OCI-LY1 (cell line): ENCODE measurements at regions not wholly inside any gene's neighbourhood (a gene's known extent, or its start where the extent isn't known, plus 50 kb on each side); places are given as distances from the start of the nearest gene placed in this dataset.
A peak's percentile ranks its signal among the peaks of the same experiment; 100 is the strongest.

ENCODE experiments used
- H2AFZ ChIP-seq: fragments of 200-600 bp; sonication (generic), shearing (Covaris generic); 2 replicates; pipeline ENCODE4 v1.6.0; 2014; ENCODE audit warnings: antibody characterized with exemption, mild to moderate bottlenecking, low read length
- H3F3A ChIP-seq: fragments of 200-600 bp; sonication (generic), shearing (Covaris generic); 2 replicates; pipeline ENCODE4 v1.6.0; 2014; ENCODE audit warnings: mild to moderate bottlenecking, antibody characterized with exemption, low read length, moderate library complexity; ENCODE audit not compliant: insufficient read depth
- H3K27ac ChIP-seq: fragments of 200-600 bp; sonication (generic); 2 replicates; pipeline ENCODE4 v1.5.1; 2014; ENCODE audit warnings: low read length, mixed run types, mild to moderate bottlenecking, low read depth; ENCODE audit not compliant: poor library complexity, severe bottlenecking
- H3K27me3 ChIP-seq: fragments of 200-600 bp; sonication (generic); 2 replicates; pipeline ENCODE4 v1.6.0; 2014; ENCODE audit warnings: antibody characterized with exemption, mild to moderate bottlenecking, low read length, moderate library complexity; ENCODE audit not compliant: insufficient read depth
- H3K36me3 ChIP-seq: fragments of 200-600 bp; sonication (generic); 2 replicates; pipeline ENCODE4 v1.6.1; 2014; ENCODE audit warnings: mild to moderate bottlenecking, antibody characterized with exemption, low read length, moderate library complexity, mixed read lengths; ENCODE audit not compliant: insufficient read depth
- H3K4me1 ChIP-seq: fragments of 200-600 bp; sonication (generic); 2 replicates; pipeline ENCODE4 v1.5.1; 2014; ENCODE audit warnings: mild to moderate bottlenecking, low read length, moderate library complexity; ENCODE audit not compliant: insufficient read depth, severe bottlenecking
- H3K4me2 ChIP-seq: fragments of 200-600 bp; sonication (generic), shearing (Covaris generic); 2 replicates; pipeline ENCODE4 v1.6.1; 2014; ENCODE audit warnings: low read length
- H3K4me3 ChIP-seq: fragments of 200-600 bp; sonication (generic); 2 replicates; pipeline ENCODE4 v1.5.1; 2014; ENCODE audit warnings: low read length, low read depth, mild to moderate bottlenecking, mixed read lengths; ENCODE audit not compliant: poor library complexity, severe bottlenecking
- H3K79me2 ChIP-seq: fragments of 200-600 bp; shearing (Covaris generic); 2 replicates; pipeline ENCODE4 v1.6.1; 2016; ENCODE audit warnings: mixed run types, low read length, mixed read lengths; ENCODE audit not compliant: insufficient read depth
- H3K9ac ChIP-seq: fragments of 200-600 bp; sonication (generic), shearing (Covaris generic); 2 replicates; pipeline ENCODE4 v1.6.1; 2014; ENCODE audit warnings: mild to moderate bottlenecking, low read length, mixed read lengths
- H3K9me2 ChIP-seq: fragments of 200-600 bp; sonication (generic), shearing (Covaris generic); 2 replicates; pipeline ENCODE4 v1.6.1; 2014; ENCODE audit warnings: low read depth, mild to moderate bottlenecking, low read length, mixed read lengths
- H3K9me3 ChIP-seq: fragments of 200-600 bp; shearing (Covaris generic); 2 replicates; pipeline ENCODE4 v1.6.1; 2014; ENCODE audit warnings: low read length, mixed read lengths
- H4K20me1 ChIP-seq: fragments of 200-600 bp; sonication (generic), shearing (Covaris generic); 2 replicates; pipeline ENCODE4 v1.6.0; 2016; ENCODE audit warnings: mild to moderate bottlenecking, low read length; ENCODE audit not compliant: insufficient read depth
- EZH2 ChIP-seq: fragments of 200-600 bp; sonication (generic), shearing (Covaris generic); IDR thresholded peaks from 2 replicates; pipeline ENCODE4 v1.8.0; 2017; ENCODE audit warnings: borderline replicate concordance, mixed run types, mild to moderate bottlenecking, antibody characterized with exemption, low read length, moderate library complexity, mixed read lengths
- TF ChIP-seq, protein P1 (sequence below): fragments of 200-600 bp; sonication (generic), shearing (Covaris generic); IDR thresholded peaks from 2 replicates; pipeline ENCODE4 v1.5.1; 2017; ENCODE audit warnings: mild to moderate bottlenecking, antibody characterized with exemption, low read length, moderate library complexity, mixed read lengths

DNA sequence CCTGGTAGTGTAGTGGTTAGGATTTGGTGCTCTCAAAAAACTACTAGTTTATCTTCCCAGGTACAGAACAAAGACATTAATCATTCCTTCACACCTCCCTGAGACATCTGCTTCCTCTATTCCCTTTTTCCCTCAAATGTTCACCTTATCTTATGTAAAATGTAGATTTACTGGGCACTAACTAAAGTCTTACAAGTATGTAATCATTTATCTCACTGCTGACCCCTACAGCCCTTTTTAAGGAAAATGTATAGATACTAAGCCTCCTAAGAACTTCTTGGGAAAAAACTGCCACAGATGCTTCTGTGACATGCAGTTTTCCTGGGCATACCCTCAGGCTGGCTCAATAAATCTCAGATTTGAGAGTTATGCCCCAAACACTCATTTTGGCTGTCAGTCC lies 50.8 kb upstream of the NEK7 start:
- H3K36me3 ChIP-seq = no peaks in the 10 kb centered on the region
- H3K9ac ChIP-seq = no peak overlapping the region
- H3K4me3 ChIP-seq = no peak overlapping the region
- H4K20me1 ChIP-seq = no peaks in the 10 kb centered on the region
- H3K27me3 ChIP-seq = no peaks in the 10 kb centered on the region
- no peaks in the 10 kb centered on the region for H3K9me3 ChIP-seq
- H3K9me2 ChIP-seq = no peaks in the 10 kb centered on the region
- no peak overlapping the region for H3K27ac ChIP-seq
- TF ChIP-seq, protein P1, sequence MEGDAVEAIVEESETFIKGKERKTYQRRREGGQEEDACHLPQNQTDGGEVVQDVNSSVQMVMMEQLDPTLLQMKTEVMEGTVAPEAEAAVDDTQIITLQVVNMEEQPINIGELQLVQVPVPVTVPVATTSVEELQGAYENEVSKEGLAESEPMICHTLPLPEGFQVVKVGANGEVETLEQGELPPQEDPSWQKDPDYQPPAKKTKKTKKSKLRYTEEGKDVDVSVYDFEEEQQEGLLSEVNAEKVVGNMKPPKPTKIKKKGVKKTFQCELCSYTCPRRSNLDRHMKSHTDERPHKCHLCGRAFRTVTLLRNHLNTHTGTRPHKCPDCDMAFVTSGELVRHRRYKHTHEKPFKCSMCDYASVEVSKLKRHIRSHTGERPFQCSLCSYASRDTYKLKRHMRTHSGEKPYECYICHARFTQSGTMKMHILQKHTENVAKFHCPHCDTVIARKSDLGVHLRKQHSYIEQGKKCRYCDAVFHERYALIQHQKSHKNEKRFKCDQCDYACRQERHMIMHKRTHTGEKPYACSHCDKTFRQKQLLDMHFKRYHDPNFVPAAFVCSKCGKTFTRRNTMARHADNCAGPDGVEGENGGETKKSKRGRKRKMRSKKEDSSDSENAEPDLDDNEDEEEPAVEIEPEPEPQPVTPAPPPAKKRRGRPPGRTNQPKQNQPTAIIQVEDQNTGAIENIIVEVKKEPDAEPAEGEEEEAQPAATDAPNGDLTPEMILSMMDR = peak; percentile 15; the same call in 1 of the 2 replicates
- TF ChIP-seq EZH2 = no peak
- H3K79me2 ChIP-seq = no peaks in the 10 kb centered on the region
- H3K4me2 ChIP-seq = no peak overlapping the region
- no peaks in the 10 kb centered on the region for H3K4me1 ChIP-seq
- H3F3A ChIP-seq = no peaks in the 10 kb centered on the region
- no peak overlapping the region for H2AFZ ChIP-seq
